ENCODE measurements at regions not wholly inside any gene's neighbourhood (a gene's known extent, or its start where the extent isn't known, plus 50 kb on each side); places are given as distances from the start of the nearest gene placed in this dataset.

GRCh38 chr14:106808907-106809306 lies 1282.5 kb downstream of the TMEM121 start:
- H3K4me1 Mint-ChIP-seq: peaks cover 11% of the 10 kb centered on the region
- Histone ChIP-seq H2AFZ (ENCODE audit: insufficient read depth, low read depth, low read length, poor library complexity, severe bottlenecking) (no peak overlapping the region), H3K36me3 (replicated peaks in 1 of 2; ENCODE audit: control extremely low read depth in 1 of 2, control insufficient read depth in 1 of 2, extremely low read depth in 1 of 2, insufficient read depth in 2 of 2, low read length in 1 of 2) (no peaks in the 10 kb centered on the region), H3K27ac (ENCODE audit: low read length in 2 of 2) (no peak overlapping the region), H3K27me3 (replicated peaks in 1 of 4; ENCODE audit: control extremely low read depth in 1 of 4, control insufficient read depth in 3 of 4, insufficient read depth in 4 of 4, low read length in 3 of 4) (peaks cover 0 to 3% (median 0%) of the 10 kb centered on the region in 4 experiments), H3K4me2 (replicated peaks; ENCODE audit: low read depth, low read length, poor library complexity, severe bottlenecking) (no peak overlapping the region), H3K9ac (ENCODE audit: low read length) (no peak overlapping the region), H3K9me3 (ENCODE audit: control extremely low read depth in 1 of 3, control insufficient read depth in 2 of 3, insufficient read depth in 1 of 3, low read length in 2 of 3) (no peaks in the 10 kb centered on the region), H3K4me1 (ENCODE audit: control insufficient read depth in 2 of 2, insufficient read depth in 2 of 2, low read length in 2 of 2) (peaks cover 7 to 9% of the 10 kb centered on the region in 2 donors), H3K4me3 (ENCODE audit: control extremely low read depth in 1 of 5, extremely low read depth in 1 of 5, insufficient read depth in 1 of 5, low read depth in 2 of 5, low read length in 4 of 5) (no peak overlapping the region), H4K20me1 (ENCODE audit: control insufficient read depth, insufficient read depth, low read length, poor library complexity, severe bottlenecking) (no peaks in the 10 kb centered on the region), H3K79me2 (ENCODE audit: control insufficient read depth, insufficient read depth, low read length) (no peaks in the 10 kb centered on the region)
- TF ChIP-seq CTCF (IDR thresholded peaks at IDR 0.05): no peak
- no peak for TF ChIP-seq EZH2 (IDR thresholded peaks at IDR 0.05; ENCODE audit: borderline replicate concordance, insufficient read depth, low read depth, low read length, poor library complexity, severe bottlenecking)
- ChIA-PET CTCF (interaction anchor here (2.9 kb wide), 1 partner anchor 64 kb away, joined by 11 read pairs; no protein-coding TSS in a partner anchor), POLR2A (no interaction called here)
- WGBS (ENCODE audit: insufficient coverage): no CpG with 5 or more reads among the region's 2 CpGs
- DNase-seq (no peak), ATAC-seq (ENCODE audit: low read depth) (no peak)
- H3K27ac Mint-ChIP-seq: no peak overlapping the region
- H3K9me3 Mint-ChIP-seq (ENCODE audit: insufficient read depth): no peaks in the 10 kb centered on the region
- peaks cover 12% of the 10 kb centered on the region for H3K27me3 Mint-ChIP-seq
- no peak overlapping the region for H3K4me3 Mint-ChIP-seq
- intact Hi-C loops (cut with micrococcal nuclease): no loop called here

- Histone ChIP-seq H3K4me3 (ENCODE audit: control extremely low read depth in 1 of 5, extremely low read depth in 1 of 5, insufficient read depth in 1 of 5, low read depth in 2 of 5, low read length in 4 of 5) (no peak overlapping the region), H3K9ac (ENCODE audit: low read length) (no peak overlapping the region), H3K36me3 (replicated peaks in 1 of 2; ENCODE audit: control extremely low read depth in 1 of 2, control insufficient read depth in 1 of 2, extremely low read depth in 1 of 2, insufficient read depth in 2 of 2, low read length in 1 of 2) (no peaks in the 10 kb centered on the region), H3K79me2 (ENCODE audit: control insufficient read depth, insufficient read depth, low read length) (no peaks in the 10 kb centered on the region), H3K27ac (ENCODE audit: low read length in 2 of 2) (no peak overlapping the region), H3K4me1 (ENCODE audit: control insufficient read depth in 2 of 2, insufficient read depth in 2 of 2, low read length in 2 of 2) (peaks cover 7 to 9% of the 10 kb centered on the region in 2 donors), H3K4me2 (replicated peaks; ENCODE audit: low read depth, low read length, poor library complexity, severe bottlenecking) (peak overlapping the region; percentile 18), H2AFZ (ENCODE audit: insufficient read depth, low read depth, low read length, poor library complexity, severe bottlenecking) (no peak overlapping the region), H3K9me3 (ENCODE audit: control extremely low read depth in 1 of 3, control insufficient read depth in 2 of 3, insufficient read depth in 1 of 3, low read length in 2 of 3) (no peaks in the 10 kb centered on the region), H4K20me1 (ENCODE audit: control insufficient read depth, insufficient read depth, low read length, poor library complexity, severe bottlenecking) (no peaks in the 10 kb centered on the region), H3K27me3 (replicated peaks in 1 of 4; ENCODE audit: control extremely low read depth in 1 of 4, control insufficient read depth in 3 of 4, insufficient read depth in 4 of 4, low read length in 3 of 4) (no peaks in the 10 kb centered on the region)
- H3K9me3 Mint-ChIP-seq (ENCODE audit: insufficient read depth): no peaks in the 10 kb centered on the region
- TF ChIP-seq CTCF (IDR thresholded peaks at IDR 0.05): no peak
- TF ChIP-seq EZH2 (IDR thresholded peaks at IDR 0.05; ENCODE audit: borderline replicate concordance, insufficient read depth, low read depth, low read length, poor library complexity, severe bottlenecking): no peak
- no peak overlapping the region for H3K4me3 Mint-ChIP-seq
- ChIA-PET CTCF (interaction anchor here (2.9 kb wide), 1 partner anchor 63 kb away, joined by 11 read pairs; no protein-coding TSS in a partner anchor), POLR2A (no interaction called here)
- intact Hi-C loops (cut with micrococcal nuclease): no loop called here
- peaks cover 5% of the 10 kb centered on the region for H3K27me3 Mint-ChIP-seq
- ATAC-seq (ENCODE audit: low read depth): no peak
- H3K4me1 Mint-ChIP-seq: peaks cover 11% of the 10 kb centered on the region
- no peak overlapping the region for H3K27ac Mint-ChIP-seq
- DNase-seq: no peak
- WGBS (ENCODE audit: insufficient coverage): 84% methylated on average over 2 of the region's 2 CpGs
Observed at GRCh38 chr14:106809615-106810014, 1283.2 kb downstream of the TMEM121 start.
